OCI-LY1 (cell line): ENCODE measurements at regions not wholly inside any gene's neighbourhood (a gene's known extent, or its start where the extent isn't known, plus 50 kb on each side); places are given as distances from the start of the nearest gene placed in this dataset.

Source experiments
- EZH2 ChIP-seq: fragments of 200-600 bp; sonication (generic), shearing (Covaris generic); IDR thresholded peaks from 2 replicates; pipeline ENCODE4 v1.8.0; 2017; ENCODE audit warnings: borderline replicate concordance, mixed run types, mild to moderate bottlenecking, antibody characterized with exemption, low read length, moderate library complexity, mixed read lengths
- TF ChIP-seq, protein P1 (sequence below): fragments of 200-600 bp; sonication (generic), shearing (Covaris generic); IDR thresholded peaks from 2 replicates; pipeline ENCODE4 v1.5.1; 2017; ENCODE audit warnings: mild to moderate bottlenecking, antibody characterized with exemption, low read length, moderate library complexity, mixed read lengths

DNA sequence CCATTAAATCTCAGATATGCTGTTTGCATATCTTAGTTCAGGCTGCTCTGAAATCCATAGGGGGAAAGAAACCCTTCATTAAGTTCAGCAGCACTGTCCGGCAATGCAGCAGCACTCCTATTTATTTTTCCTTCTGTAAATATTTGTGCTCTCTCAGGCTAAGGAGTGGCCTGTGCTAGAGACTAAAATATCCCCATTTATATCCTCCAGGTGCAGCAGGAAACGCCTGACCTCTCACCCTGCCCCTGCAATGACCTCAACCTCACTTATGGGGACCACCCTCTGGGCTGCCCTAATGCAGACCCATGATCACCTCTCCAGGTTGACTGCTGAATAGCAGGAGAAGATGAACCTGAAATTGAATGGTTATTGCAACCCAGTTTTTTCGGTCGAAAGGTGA is 165.0 kb upstream of the ELAC2 start:
- TF ChIP-seq, protein P1, sequence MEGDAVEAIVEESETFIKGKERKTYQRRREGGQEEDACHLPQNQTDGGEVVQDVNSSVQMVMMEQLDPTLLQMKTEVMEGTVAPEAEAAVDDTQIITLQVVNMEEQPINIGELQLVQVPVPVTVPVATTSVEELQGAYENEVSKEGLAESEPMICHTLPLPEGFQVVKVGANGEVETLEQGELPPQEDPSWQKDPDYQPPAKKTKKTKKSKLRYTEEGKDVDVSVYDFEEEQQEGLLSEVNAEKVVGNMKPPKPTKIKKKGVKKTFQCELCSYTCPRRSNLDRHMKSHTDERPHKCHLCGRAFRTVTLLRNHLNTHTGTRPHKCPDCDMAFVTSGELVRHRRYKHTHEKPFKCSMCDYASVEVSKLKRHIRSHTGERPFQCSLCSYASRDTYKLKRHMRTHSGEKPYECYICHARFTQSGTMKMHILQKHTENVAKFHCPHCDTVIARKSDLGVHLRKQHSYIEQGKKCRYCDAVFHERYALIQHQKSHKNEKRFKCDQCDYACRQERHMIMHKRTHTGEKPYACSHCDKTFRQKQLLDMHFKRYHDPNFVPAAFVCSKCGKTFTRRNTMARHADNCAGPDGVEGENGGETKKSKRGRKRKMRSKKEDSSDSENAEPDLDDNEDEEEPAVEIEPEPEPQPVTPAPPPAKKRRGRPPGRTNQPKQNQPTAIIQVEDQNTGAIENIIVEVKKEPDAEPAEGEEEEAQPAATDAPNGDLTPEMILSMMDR = no peak
- TF ChIP-seq EZH2 = no peak
